ENCODE measurements at regions not wholly inside any gene's neighbourhood (a gene's known extent, or its start where the extent isn't known, plus 50 kb on each side); places are given as distances from the start of the nearest gene placed in this dataset.
"Not testable (repeated sequence)": the region's sequence is repeated elsewhere in the genome, so short reads cannot be mapped to it uniquely, and the experiment has no call there.

DNA sequence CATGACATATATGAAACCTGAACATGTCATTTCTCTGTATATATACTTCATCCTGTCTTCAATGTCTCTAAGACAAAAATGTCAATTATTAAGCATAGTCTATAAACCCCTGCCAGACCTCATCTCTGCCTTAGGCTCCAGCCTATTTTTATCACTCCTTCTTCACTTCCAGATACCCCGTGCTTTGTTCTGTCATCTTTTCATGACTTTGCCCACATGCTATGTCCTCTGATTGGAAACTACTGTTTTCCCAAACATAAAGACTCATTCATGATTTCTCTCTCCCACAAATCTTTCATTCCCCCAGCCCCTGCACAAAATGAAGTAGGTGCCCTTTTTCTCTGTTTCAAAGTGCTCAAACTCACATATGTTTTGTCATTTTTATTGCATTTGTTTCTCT, 1503.9 kb downstream of the DPP10 start:
- DNase-seq (ENCODE audit: low read depth): no peak
- TF ChIP-seq, protein P1, sequence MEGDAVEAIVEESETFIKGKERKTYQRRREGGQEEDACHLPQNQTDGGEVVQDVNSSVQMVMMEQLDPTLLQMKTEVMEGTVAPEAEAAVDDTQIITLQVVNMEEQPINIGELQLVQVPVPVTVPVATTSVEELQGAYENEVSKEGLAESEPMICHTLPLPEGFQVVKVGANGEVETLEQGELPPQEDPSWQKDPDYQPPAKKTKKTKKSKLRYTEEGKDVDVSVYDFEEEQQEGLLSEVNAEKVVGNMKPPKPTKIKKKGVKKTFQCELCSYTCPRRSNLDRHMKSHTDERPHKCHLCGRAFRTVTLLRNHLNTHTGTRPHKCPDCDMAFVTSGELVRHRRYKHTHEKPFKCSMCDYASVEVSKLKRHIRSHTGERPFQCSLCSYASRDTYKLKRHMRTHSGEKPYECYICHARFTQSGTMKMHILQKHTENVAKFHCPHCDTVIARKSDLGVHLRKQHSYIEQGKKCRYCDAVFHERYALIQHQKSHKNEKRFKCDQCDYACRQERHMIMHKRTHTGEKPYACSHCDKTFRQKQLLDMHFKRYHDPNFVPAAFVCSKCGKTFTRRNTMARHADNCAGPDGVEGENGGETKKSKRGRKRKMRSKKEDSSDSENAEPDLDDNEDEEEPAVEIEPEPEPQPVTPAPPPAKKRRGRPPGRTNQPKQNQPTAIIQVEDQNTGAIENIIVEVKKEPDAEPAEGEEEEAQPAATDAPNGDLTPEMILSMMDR (conservative IDR thresholded peaks at IDR 0.05; ENCODE audit: low read depth, low read length): no peak

DNA sequence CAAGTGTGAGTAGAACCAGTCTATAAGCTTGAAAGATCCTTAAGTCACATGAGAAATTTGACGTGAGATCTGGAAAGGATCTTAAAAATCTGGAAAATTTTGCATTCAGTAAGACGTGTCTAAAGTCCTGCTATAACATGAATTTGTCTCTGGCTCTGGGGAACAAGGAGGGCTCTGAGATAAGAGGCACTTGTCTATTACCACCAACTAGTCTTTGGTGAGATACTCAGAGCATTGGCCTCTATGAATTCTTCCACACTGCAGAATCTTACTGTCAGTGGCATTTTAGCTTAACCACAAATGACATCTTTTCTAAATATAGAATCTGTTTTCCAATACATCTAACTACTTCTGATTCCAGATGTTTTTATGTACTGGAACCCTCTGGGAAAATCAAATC, 1504.5 kb downstream of the DPP10 start:
- no peak for DNase-seq (ENCODE audit: low read depth)
- H3K4me3 ChIP-seq (ENCODE audit: low read depth, low read length): no peak overlapping the region
- TF ChIP-seq, protein P1 (conservative IDR thresholded peaks at IDR 0.05; ENCODE audit: low read depth, low read length): no peak

More for the DNA sequence above, 1503.9 kb downstream of the DPP10 start:
- no peak overlapping the region for H3K4me3 ChIP-seq (ENCODE audit: low read depth, low read length)

DNA sequence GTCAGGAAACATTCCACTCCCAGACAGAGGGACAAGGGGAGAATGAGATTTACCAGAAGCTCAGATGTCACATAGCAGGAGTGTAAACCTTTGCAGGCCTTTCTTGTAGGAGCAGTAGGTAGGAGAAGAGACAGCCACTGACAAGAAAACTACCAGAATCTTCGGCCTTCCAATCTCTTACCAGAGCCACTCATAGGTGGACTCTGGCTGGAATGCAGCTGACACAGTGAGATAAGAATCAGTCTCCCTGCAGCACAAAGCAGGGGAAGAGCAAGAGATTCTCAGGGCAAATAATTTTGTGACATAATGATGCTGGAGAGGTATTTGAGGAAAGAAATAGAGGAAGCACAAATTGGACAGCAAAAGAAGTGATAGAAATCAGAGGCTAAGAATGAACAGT, 1534.5 kb downstream of the DPP10 start:
- TF ChIP-seq, protein P1 (conservative IDR thresholded peaks at IDR 0.05; ENCODE audit: low read depth, low read length): no peak
- no peak for DNase-seq (ENCODE audit: low read depth)
- H3K4me3 ChIP-seq (ENCODE audit: low read depth, low read length): no peak overlapping the region

DNA sequence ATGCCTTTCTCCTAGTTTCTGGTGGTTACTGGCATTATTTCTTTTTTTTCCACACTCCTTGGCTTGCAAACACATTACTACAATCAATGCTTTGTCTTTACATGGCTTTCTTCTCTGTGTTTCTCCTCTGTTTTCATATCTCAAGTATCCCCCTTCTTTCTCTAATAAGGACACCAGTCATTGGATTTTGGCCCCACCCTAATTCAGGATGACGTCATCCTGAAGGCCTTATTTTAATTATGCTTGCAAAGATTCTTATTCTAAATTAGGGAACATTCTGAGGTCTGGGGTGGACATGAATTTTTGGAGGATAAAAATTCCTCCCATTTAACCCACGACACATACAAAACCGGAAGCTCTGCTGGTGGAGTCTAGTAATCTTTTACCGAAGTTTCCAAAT, 1556.6 kb downstream of the DPP10 start:
- TF ChIP-seq, protein P1 (conservative IDR thresholded peaks at IDR 0.05; ENCODE audit: low read depth, low read length): no peak
- H3K4me3 ChIP-seq (ENCODE audit: low read depth, low read length): no peak overlapping the region
- DNase-seq (ENCODE audit: low read depth): no peak

DNA sequence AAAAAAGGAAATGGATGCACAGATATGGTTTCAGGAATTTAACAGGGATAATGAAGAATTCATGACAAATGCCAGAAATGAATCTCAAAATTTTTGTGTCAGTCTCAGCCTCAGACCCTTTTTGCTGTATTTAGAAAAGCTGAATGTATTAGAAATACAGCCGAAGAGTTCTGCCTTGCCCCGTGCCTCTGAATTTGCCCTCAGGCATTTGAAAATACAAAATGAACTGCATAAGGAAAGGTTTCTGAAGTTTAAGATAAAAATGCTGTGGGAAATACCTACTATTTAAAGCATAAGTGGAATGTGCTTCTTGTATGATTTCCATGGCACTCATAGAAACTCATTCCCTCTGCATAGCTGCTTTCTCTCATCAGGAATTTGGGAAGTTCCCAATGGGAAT, 1580.6 kb downstream of the DPP10 start:
- TF ChIP-seq, protein P1 (conservative IDR thresholded peaks at IDR 0.05; ENCODE audit: low read depth, low read length): no peak
- H3K4me3 ChIP-seq (ENCODE audit: low read depth, low read length): no peak overlapping the region

DNA sequence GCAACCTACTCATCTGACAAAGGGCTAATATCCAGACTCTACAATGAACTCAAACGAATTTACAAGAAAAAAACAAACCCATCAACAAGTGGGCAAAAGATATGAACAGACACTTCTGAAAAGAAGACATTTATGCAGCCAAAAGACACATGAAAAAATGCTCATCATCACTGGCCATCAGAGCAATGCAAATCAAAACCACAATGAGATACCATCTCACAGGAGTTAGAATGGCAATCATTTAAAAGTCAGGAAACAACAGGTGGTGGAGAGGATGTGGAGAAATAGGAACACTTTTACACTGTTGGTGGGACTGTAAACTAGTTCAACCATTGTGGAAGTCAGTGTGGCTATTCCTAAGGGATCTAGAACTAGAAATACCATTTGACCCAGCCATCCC, 1596.3 kb downstream of the DPP10 start:
- H3K4me3 ChIP-seq (ENCODE audit: low read depth, low read length); DNase-seq (ENCODE audit: low read depth): not testable (repeated sequence)

More for the DNA sequence above, 1580.6 kb downstream of the DPP10 start:
- DNase-seq (ENCODE audit: low read depth): no peak

DNA sequence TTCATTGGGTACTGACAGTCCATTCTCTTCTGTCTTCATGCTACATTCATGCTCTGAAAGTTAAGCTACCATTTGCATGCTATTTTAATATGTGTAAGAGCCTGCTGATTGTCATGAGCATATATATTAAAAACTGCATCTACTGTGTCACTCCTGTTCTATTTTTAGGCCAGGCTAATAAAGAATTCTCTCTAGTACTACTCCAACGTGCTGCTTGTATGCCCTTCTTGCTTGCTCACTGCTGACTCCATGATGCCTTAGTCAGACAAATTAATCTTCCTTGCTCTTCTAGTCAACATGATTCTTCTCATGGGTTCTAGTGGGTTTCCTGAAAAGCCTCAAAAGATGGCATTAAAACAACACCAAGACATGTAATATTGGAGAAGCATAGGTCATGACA, 1600.1 kb downstream of the DPP10 start:
- no peak overlapping the region for H3K4me3 ChIP-seq (ENCODE audit: low read depth, low read length)
- DNase-seq (ENCODE audit: low read depth): no peak
- TF ChIP-seq, protein P1 (conservative IDR thresholded peaks at IDR 0.05; ENCODE audit: low read depth, low read length): no peak

DNA sequence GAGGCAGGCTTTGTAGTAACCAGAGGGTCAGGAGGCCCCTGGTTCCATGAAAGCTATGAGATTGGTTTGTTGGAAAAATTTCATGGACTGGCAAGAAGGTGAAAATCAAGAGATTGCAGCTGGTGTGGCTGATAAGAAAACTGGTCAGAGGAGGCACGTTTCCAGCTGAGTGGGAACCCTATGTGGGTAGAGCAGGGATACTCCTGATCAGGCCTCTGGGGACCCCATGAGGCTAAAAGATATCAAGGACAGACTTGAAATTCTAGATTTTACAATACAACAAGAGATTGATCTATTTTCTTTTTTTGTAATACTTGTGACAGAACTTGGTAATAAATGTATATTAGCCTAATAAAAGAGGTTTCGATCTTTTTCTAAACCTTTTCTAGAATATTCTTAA, 1615.1 kb downstream of the DPP10 start:
- TF ChIP-seq, protein P1 (conservative IDR thresholded peaks at IDR 0.05; ENCODE audit: low read depth, low read length): no peak
- H3K4me3 ChIP-seq (ENCODE audit: low read depth, low read length): no peak overlapping the region
- DNase-seq (ENCODE audit: low read depth): no peak

Measured in epithelial cell of proximal tubule (primary cell).